Endodermal cell (in vitro differentiated cells): ENCODE measurements at regions not wholly inside any gene's neighbourhood (a gene's known extent, or its start where the extent isn't known, plus 50 kb on each side); places are given as distances from the start of the nearest gene placed in this dataset.

Source experiments
- DNase-seq: peaks from one replicate; pipeline ENCODE4 v3.0.0-alpha.2; 2017
- H3K27ac ChIP-seq: 2 replicates; pipeline ENCODE4 v1.5.1; 2013; ENCODE audit warnings: mild to moderate bottlenecking, low read depth, low read length, moderate library complexity
- H3K27me3 ChIP-seq: 2 replicates; pipeline ENCODE4 v1.6.1; 2013; ENCODE audit warnings: mild to moderate bottlenecking, low read length, moderate library complexity; ENCODE audit not compliant: insufficient read depth, control insufficient read depth, poor library complexity, severe bottlenecking
- H3K36me3 ChIP-seq: 2 replicates; pipeline ENCODE4 v1.7.0; 2013; ENCODE audit warnings: mild to moderate bottlenecking, low read length, moderate library complexity; ENCODE audit not compliant: control insufficient read depth, insufficient read depth
- H3K4me1 ChIP-seq: one replicate; pipeline ENCODE4 v1.7.0; 2013; ENCODE audit warnings: low read length; ENCODE audit not compliant: control insufficient read depth, insufficient read depth
- H3K4me3 ChIP-seq: 2 replicates; pipeline ENCODE4 v1.5.1; 2013; ENCODE audit warnings: mild to moderate bottlenecking, low read length, moderate library complexity
- H3K9ac ChIP-seq: 2 replicates; pipeline ENCODE4 v1.6.1; 2013; ENCODE audit warnings: mild to moderate bottlenecking, low read length, moderate library complexity; ENCODE audit not compliant: poor library complexity, severe bottlenecking; ENCODE audit errors: extremely low read depth
- H3K9me3 ChIP-seq: 2 replicates; pipeline ENCODE4 v1.6.1; 2013; ENCODE audit warnings: mild to moderate bottlenecking, low read length, moderate library complexity; ENCODE audit not compliant: control insufficient read depth
- H3K27ac Mint-ChIP-seq: 2 replicates; pipeline ENCODE4 v1.8.0; 2020; ENCODE audit warnings: mixed read lengths
- H3K27me3 Mint-ChIP-seq: 2 replicates; pipeline ENCODE4 v1.8.0; 2021; ENCODE audit warnings: mild to moderate bottlenecking, mixed read lengths; ENCODE audit not compliant: insufficient read depth
- H3K36me3 Mint-ChIP-seq: 2 replicates; pipeline ENCODE4 v1.8.0; 2020; ENCODE audit warnings: low read depth, mixed read lengths
- H3K4me1 Mint-ChIP-seq: 2 replicates; pipeline ENCODE4 v1.8.0; 2020; ENCODE audit warnings: mixed read lengths
- H3K4me3 Mint-ChIP-seq: 2 replicates; pipeline ENCODE4 v1.8.0; 2020; ENCODE audit warnings: mild to moderate bottlenecking, moderate library complexity, mixed read lengths
- H3K9me3 Mint-ChIP-seq: 2 replicates; pipeline ENCODE4 v1.8.0; 2020; ENCODE audit warnings: mild to moderate bottlenecking, mixed read lengths
- WGBS, 2 experiments: methylation state at CpG; one replicate each; pipeline versions ENCODE4 v1.1.5 to v1.1.7; 2013; ENCODE audit warnings: missing lambda C conversion rate in 2 of 2, mixed read lengths in 1 of 2; ENCODE audit not compliant: insufficient coverage in 1 of 2, insufficient read length in 1 of 2; 5-methylcytosine and 5-hydroxymethylcytosine counted together
- TF ChIP-seq, protein P1 (sequence below): fragments of 200-600 bp; sonication (generic); conservative IDR thresholded peaks from 2 replicates; pipeline ENCODE4 v1.5.0; 2021; ENCODE audit warnings: antibody characterized with exemption, mild to moderate bottlenecking

DNA sequence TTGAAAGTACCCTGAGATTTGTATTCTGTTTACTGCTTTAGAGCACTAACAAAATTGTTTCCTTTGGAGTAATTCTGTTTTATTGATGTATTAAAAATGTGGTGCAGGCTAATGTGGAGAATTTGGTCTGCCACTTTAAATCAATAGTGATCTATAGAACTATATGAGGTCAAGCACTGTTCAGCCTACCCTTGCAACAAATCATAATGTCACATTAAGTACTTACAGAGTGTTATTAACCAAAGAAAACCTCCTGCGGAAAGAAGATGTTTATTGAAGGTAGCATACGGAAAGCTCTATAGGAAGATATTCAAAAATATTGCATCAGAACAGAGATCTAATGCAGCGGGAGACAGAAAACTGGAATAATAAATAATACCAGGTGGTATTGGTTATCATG, 865.0 kb upstream of the TYRP1 start:
- Mint-ChIP-seq H3K4me1 (no peaks in the 10 kb centered on the region), H3K9me3 (no peaks in the 10 kb centered on the region), H3K36me3 (no peaks in the 10 kb centered on the region), H3K27ac (no peak overlapping the region), H3K4me3 (no peak overlapping the region), H3K27me3 (no peaks in the 10 kb centered on the region)
- no peaks in the 10 kb centered on the region for H3K36me3 ChIP-seq
- no peaks in the 10 kb centered on the region for H3K9me3 ChIP-seq
- H3K27ac ChIP-seq, result no peak overlapping the region
- H3K27me3 ChIP-seq, result no peaks in the 10 kb centered on the region
- TF ChIP-seq, protein P1, sequence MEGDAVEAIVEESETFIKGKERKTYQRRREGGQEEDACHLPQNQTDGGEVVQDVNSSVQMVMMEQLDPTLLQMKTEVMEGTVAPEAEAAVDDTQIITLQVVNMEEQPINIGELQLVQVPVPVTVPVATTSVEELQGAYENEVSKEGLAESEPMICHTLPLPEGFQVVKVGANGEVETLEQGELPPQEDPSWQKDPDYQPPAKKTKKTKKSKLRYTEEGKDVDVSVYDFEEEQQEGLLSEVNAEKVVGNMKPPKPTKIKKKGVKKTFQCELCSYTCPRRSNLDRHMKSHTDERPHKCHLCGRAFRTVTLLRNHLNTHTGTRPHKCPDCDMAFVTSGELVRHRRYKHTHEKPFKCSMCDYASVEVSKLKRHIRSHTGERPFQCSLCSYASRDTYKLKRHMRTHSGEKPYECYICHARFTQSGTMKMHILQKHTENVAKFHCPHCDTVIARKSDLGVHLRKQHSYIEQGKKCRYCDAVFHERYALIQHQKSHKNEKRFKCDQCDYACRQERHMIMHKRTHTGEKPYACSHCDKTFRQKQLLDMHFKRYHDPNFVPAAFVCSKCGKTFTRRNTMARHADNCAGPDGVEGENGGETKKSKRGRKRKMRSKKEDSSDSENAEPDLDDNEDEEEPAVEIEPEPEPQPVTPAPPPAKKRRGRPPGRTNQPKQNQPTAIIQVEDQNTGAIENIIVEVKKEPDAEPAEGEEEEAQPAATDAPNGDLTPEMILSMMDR, result no peak
- DNase-seq, result no peak
- no peak overlapping the region for H3K9ac ChIP-seq
- 86% methylated on average over 3 of the region's 3 CpGs; no CpG with 5 or more reads in 1 of the 2 experiments for WGBS, 2 experiments
- no peaks in the 10 kb centered on the region for H3K4me1 ChIP-seq
- no peak overlapping the region for H3K4me3 ChIP-seq

DNA sequence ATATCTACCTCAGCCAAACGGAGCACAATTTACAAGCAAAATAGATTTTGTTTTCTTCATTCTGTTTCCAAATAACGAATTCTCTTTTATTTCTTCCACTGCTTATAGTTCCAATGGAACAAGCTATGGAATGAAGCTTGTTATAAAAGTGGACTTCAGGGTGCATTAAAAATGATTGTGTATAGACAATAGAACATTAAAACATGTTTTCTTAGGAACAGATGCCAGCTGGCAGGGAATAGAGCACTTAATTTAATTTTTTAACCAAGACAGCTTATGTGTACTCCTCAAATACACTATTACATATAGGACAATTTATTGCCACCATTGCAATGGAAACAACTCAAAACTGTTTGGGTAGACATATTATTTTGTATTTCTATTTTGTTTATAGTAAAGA, 860.1 kb upstream of the TYRP1 start:
- Mint-ChIP-seq H3K27me3 (no peaks in the 10 kb centered on the region), H3K36me3 (no peaks in the 10 kb centered on the region), H3K4me3 (no peak overlapping the region), H3K9me3 (peaks cover 6% of the 10 kb centered on the region), H3K27ac (no peak overlapping the region), H3K4me1 (no peaks in the 10 kb centered on the region)
- Histone ChIP-seq H3K9me3 (peaks cover 14% of the 10 kb centered on the region), H3K27ac (no peak overlapping the region), H3K36me3 (no peaks in the 10 kb centered on the region), H3K4me3 (no peak overlapping the region), H3K27me3 (no peaks in the 10 kb centered on the region), H3K4me1 (no peaks in the 10 kb centered on the region), H3K9ac (no peak overlapping the region)
- DNase-seq, result no peak
- TF ChIP-seq, protein P1, result no peak
- 98% methylated on average over 2 of the region's 2 CpGs; no CpG with 5 or more reads in 1 of the 2 experiments for WGBS, 2 experiments

DNA sequence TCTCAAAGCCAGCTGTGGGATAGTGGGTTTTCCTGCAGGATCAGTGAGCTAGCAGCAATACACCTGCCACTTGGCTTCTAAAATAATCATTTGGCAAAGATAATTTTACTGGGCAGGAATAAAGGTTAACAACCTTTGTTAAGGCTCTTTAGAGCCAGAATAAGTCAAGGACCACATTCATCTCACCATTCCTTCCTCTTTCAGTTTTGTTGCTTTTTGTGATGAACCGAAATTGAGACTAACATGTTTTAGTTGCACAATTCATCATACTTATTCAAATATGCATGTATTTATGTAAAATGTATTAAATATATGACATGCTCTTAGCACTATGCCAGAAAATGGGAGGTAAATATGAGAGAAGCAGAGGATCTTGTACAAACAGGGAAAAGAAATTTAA, 824.4 kb upstream of the TYRP1 start:
- TF ChIP-seq, protein P1, result no peak
- no peaks in the 10 kb centered on the region for H3K27me3 Mint-ChIP-seq
- H3K27ac Mint-ChIP-seq, result no peak overlapping the region

More for the DNA sequence above, 824.4 kb upstream of the TYRP1 start:
- Mint-ChIP-seq H3K4me1 (no peaks in the 10 kb centered on the region), H3K9me3 (no peaks in the 10 kb centered on the region), H3K4me3 (no peak overlapping the region), H3K36me3 (no peaks in the 10 kb centered on the region)
- Histone ChIP-seq H3K9me3 (no peaks in the 10 kb centered on the region), H3K9ac (no peak overlapping the region), H3K36me3 (no peaks in the 10 kb centered on the region), H3K4me3 (no peak overlapping the region), H3K27me3 (no peaks in the 10 kb centered on the region), H3K27ac (no peak overlapping the region), H3K4me1 (no peaks in the 10 kb centered on the region)
- no peak for DNase-seq
- 100% methylated on average over 1 of the region's 1 CpG; no CpG with 5 or more reads in 1 of the 2 experiments for WGBS, 2 experiments
